Cardiac fibroblast (primary cell): ENCODE measurements at regions not wholly inside any gene's neighbourhood (a gene's known extent, or its start where the extent isn't known, plus 50 kb on each side); places are given as distances from the start of the nearest gene placed in this dataset.
A peak's percentile ranks its signal among the peaks of the same experiment; 100 is the strongest.

ENCODE experiments used
- DNase-seq, 2 donors: peaks; one replicate each; pipeline versions ENCODE4 v3.0.0 to v3.0.0-alpha.2; 2010; ENCODE audit warnings: low read depth in 2 of 2
- H3K4me3 ChIP-seq, 2 donors: replicated peaks in 1 of 2; 1 replicate in 1 of 2; 2 replicates in 1 of 2; pipeline ENCODE4 v1.5.1; 2011; ENCODE audit warnings: low read depth in 2 of 2, low read length in 2 of 2, mild to moderate bottlenecking in 2 of 2, moderate library complexity in 1 of 2
- TF ChIP-seq, protein P1 (sequence below): IDR thresholded peaks from one replicate; pipeline ENCODE4 v1.5.1; 2011; ENCODE audit warnings: low read depth, mild to moderate bottlenecking, low read length, inconsistent platforms

DNA sequence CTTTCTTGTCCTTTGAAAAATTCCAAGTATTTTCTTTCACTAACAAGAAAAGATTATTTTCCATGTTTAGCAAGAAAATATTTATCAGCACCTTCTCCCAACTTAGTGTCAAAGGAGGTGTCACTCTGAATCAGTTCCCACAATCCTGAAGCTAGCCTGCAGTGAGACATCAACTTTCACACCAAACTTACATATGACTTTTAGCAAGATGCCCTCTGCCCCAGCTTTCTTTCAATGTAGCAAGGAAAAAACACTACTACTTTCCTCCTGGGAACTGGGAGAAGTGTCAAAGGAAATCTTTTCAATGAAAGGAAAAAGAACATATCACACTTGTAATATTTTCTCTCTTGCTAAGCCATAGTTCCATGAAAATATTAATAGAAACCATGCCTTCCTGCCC lies 50.9 kb upstream of the PALMD start:
- no peak overlapping the region for H3K4me3 ChIP-seq
- TF ChIP-seq, protein P1, sequence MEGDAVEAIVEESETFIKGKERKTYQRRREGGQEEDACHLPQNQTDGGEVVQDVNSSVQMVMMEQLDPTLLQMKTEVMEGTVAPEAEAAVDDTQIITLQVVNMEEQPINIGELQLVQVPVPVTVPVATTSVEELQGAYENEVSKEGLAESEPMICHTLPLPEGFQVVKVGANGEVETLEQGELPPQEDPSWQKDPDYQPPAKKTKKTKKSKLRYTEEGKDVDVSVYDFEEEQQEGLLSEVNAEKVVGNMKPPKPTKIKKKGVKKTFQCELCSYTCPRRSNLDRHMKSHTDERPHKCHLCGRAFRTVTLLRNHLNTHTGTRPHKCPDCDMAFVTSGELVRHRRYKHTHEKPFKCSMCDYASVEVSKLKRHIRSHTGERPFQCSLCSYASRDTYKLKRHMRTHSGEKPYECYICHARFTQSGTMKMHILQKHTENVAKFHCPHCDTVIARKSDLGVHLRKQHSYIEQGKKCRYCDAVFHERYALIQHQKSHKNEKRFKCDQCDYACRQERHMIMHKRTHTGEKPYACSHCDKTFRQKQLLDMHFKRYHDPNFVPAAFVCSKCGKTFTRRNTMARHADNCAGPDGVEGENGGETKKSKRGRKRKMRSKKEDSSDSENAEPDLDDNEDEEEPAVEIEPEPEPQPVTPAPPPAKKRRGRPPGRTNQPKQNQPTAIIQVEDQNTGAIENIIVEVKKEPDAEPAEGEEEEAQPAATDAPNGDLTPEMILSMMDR, result no peak
- DNase-seq, result peak in 1 of 2 donors; percentile 43

DNA sequence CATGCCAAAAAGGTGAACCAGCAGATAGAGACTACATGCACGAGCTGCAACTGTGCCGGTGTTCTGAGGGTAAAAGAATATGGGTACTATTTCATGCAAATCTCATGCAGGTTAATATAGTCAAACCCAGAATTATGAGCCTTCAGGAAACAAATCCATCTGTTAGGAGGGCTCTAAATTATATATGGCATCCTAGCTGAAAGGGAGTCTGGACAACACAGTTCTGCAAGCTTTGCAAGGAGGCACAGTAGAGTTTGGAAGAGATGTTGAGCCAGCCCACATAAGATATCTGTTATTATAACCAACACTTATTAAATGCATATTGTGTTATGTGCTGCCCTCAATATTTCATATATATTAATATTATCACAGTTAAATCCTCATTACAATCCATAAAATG lies 50.5 kb upstream of the PALMD start:
- H3K4me3 ChIP-seq, result no peak overlapping the region
- TF ChIP-seq, protein P1, result no peak

More for the DNA sequence above, 50.5 kb upstream of the PALMD start:
- no peak for DNase-seq
